NCI-H1417 treated with DMSO at 0.1 percent for 48 hours (cell line): ENCODE measurements at regions not wholly inside any gene's neighbourhood (a gene's known extent, or its start where the extent isn't known, plus 50 kb on each side); places are given as distances from the start of the nearest gene placed in this dataset.
"Not testable (repeated sequence)": the region's sequence is repeated elsewhere in the genome, so short reads cannot be mapped to it uniquely, and the experiment has no call there.

Source experiments
- DNase-seq: peaks from one replicate; lab custom pipeline; 2025; lab: John Stamatoyannopoulos, UW

- DNase-seq, result no peak
Measured at GRCh38 chr1:219433496-219434131, 179.3 kb downstream of the ZC3H11B start.

- DNase-seq, result no peak
Measured at GRCh38 chr1:219433001-219433400, 179.9 kb downstream of the ZC3H11B start.

- no peak for DNase-seq
Measured at GRCh38 chr1:219432191-219432606, 180.7 kb downstream of the ZC3H11B start.

GRCh38 chr1:219430419-219430818, 182.5 kb downstream of the ZC3H11B start:
- no peak for DNase-seq

GRCh38 chr1:219428651-219429050, 184.3 kb downstream of the ZC3H11B start:
- no peak for DNase-seq

GRCh38 chr1:219427989-219428388, 184.9 kb downstream of the ZC3H11B start:
- no peak for DNase-seq

GRCh38 chr1:219427403-219427802, 185.5 kb downstream of the ZC3H11B start:
- DNase-seq, result no peak

- DNase-seq, result no peak
Measured at GRCh38 chr1:219422811-219423598, 189.9 kb downstream of the ZC3H11B start.

GRCh38 chr1:219420913-219421312, 192.0 kb downstream of the ZC3H11B start:
- DNase-seq, result no peak

- no peak for DNase-seq
Measured at GRCh38 chr1:219419860-219420259, 193.0 kb downstream of the ZC3H11B start.

- no peak for DNase-seq
Measured at GRCh38 chr1:219419065-219419464, 193.8 kb downstream of the ZC3H11B start.

- no peak for DNase-seq
Measured at GRCh38 chr1:219417610-219418009, 195.3 kb downstream of the ZC3H11B start.

- DNase-seq, result no peak
Measured at GRCh38 chr1:219416598-219417238, 196.2 kb downstream of the ZC3H11B start.

- DNase-seq, result no peak
Measured at GRCh38 chr1:219415915-219416314, 197.0 kb downstream of the ZC3H11B start.

GRCh38 chr1:219415433-219415832, 197.5 kb downstream of the ZC3H11B start:
- no peak for DNase-seq

- no peak for DNase-seq
Measured at GRCh38 chr1:219414250-219414649, 198.7 kb downstream of the ZC3H11B start.

- no peak for DNase-seq
Measured at GRCh38 chr1:219413536-219413935, 199.4 kb downstream of the ZC3H11B start.

- no peak for DNase-seq
Measured at GRCh38 chr1:219412772-219413171, 200.1 kb downstream of the ZC3H11B start.

GRCh38 chr1:219410721-219411120, 202.2 kb downstream of the ZC3H11B start:
- DNase-seq, result not testable (repeated sequence)

- no peak for DNase-seq
Measured at GRCh38 chr1:219405531-219406331, 207.2 kb downstream of the ZC3H11B start.

- no peak for DNase-seq
Measured at GRCh38 chr1:219404629-219405028, 208.3 kb downstream of the ZC3H11B start.

- no peak for DNase-seq
Measured at GRCh38 chr1:219402925-219403324, 210.0 kb downstream of the ZC3H11B start.
